HepG2 (cell line): ENCODE measurements at regions not wholly inside any gene's neighbourhood (a gene's known extent, or its start where the extent isn't known, plus 50 kb on each side); places are given as distances from the start of the nearest gene placed in this dataset.

Experiments
- GTF3A ChIP-seq: sonication (generic); formaldehyde crosslinking; conservative IDR thresholded peaks from 2 replicates; pipeline ENCODE4 v1.4.0; 2020; ENCODE audit warnings: mild to moderate bottlenecking, missing genetic modification reagents
- ISL2 ChIP-seq: sonication (generic); formaldehyde crosslinking; IDR thresholded peaks from 2 replicates; pipeline ENCODE4 v1.5.0; 2020; ENCODE audit warnings: missing genetic modification reagents
- MXD4 ChIP-seq: IDR thresholded peaks from 2 replicates; pipeline ENCODE4 v1.6.1; 2016; ENCODE audit warnings: mild to moderate bottlenecking, missing biosample characterization, missing genetic modification reagents
- MXI1 ChIP-seq: IDR thresholded peaks from 3 replicates; pipeline ENCODE4 v1.6.1; 2012; ENCODE audit warnings: low read depth, low read length, inconsistent platforms, borderline replicate concordance

- TF ChIP-seq MXD4 (CRISPR knock-in tag): no peak
- TF ChIP-seq MXI1: no peak
- no peak for TF ChIP-seq ISL2 (CRISPR knock-in tag)
- no peak for TF ChIP-seq GTF3A (CRISPR knock-in tag)
These were observed 575.7 kb downstream of the NPHP4 start for GRCh38 chr1:5416518-5416917.
